Memory B cell (primary cell): ENCODE measurements at regions not wholly inside any gene's neighbourhood (a gene's known extent, or its start where the extent isn't known, plus 50 kb on each side); places are given as distances from the start of the nearest gene placed in this dataset.

ENCODE experiments used
- ATAC-seq: fragments of 150-1000 bp; cut with Tn5 transposase; 2 replicates; pipeline ENCODE4 v1.10.0; 2021; ENCODE audit warnings: low read depth, mild to moderate bottlenecking, moderate library complexity
- DNase-seq, 2 donors: peaks; one replicate each; pipeline ENCODE4 v3.0.0; 2022; ENCODE audit warnings: low spot score in 2 of 2
- H3K27ac Mint-ChIP-seq: one replicate; pipeline ENCODE4 v1.8.0; 2022; ENCODE audit warnings: mild to moderate bottlenecking, moderate library complexity, mixed read lengths
- H3K27me3 Mint-ChIP-seq: one replicate; pipeline ENCODE4 v1.8.0; 2022; ENCODE audit warnings: mixed read lengths
- H3K36me3 Mint-ChIP-seq: one replicate; pipeline ENCODE4 v1.8.0; 2022; ENCODE audit warnings: mild to moderate bottlenecking, mixed read lengths
- H3K4me1 Mint-ChIP-seq: one replicate; pipeline ENCODE4 v1.8.0; 2022; ENCODE audit warnings: mixed read lengths
- H3K4me3 Mint-ChIP-seq: one replicate; pipeline ENCODE4 v1.8.0; 2022; ENCODE audit warnings: mild to moderate bottlenecking, moderate library complexity, mixed read lengths
- H3K9me3 Mint-ChIP-seq: one replicate; pipeline ENCODE4 v1.8.0; 2022; ENCODE audit warnings: mixed read lengths

DNA sequence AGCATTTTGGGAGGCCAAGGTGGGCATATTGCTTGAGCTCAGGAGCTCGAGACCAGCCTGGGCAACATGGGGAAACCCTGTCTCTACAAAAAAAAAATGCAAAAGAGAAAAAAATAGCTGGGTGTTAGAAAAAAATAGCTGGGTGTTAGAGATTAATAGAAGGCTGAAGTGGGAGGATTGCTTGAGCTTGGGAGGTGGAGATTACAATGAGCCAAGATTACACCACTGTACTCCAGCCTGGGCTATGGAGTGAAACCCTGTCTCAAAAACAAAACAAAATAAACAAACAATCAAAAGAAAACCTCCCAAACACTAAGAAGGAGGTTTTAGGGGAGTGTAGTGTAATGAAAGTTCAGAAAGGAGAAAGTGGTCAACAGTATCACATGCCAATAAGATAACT lies 202.1 kb downstream of the FLRT2 start:
- ATAC-seq (no peak), DNase-seq (no peak)
- Mint-ChIP-seq H3K9me3 (peaks cover 5% of the 10 kb centered on the region), H3K4me3 (no peak overlapping the region), H3K36me3 (no peaks in the 10 kb centered on the region), H3K27ac (no peak overlapping the region), H3K4me1 (no peaks in the 10 kb centered on the region), H3K27me3 (no peaks in the 10 kb centered on the region)

DNA sequence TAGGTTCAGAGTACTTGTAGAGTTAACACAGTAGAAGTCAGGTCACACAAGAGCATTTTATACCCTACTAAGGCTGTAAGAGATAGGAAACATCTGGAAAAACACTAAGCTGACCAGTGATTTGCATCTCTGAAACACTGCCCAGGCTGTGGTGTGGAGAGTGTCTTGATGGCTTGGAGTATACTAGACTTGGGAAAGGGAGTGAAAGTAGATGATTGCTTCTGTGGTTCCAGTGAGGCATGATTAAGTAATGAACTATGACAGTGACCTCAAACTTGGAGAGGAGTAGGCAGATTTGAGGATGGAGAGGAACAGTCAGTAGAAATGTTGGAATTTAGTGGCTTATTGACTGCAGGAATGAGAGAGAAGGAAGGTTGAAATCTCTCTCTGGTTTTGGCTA lies 201.2 kb downstream of the FLRT2 start:
- Mint-ChIP-seq H3K36me3 (no peaks in the 10 kb centered on the region), H3K4me1 (no peaks in the 10 kb centered on the region), H3K27me3 (no peaks in the 10 kb centered on the region), H3K9me3 (peaks cover 5% of the 10 kb centered on the region), H3K27ac (no peak overlapping the region), H3K4me3 (no peak overlapping the region)
- no peak for ATAC-seq
- no peak for DNase-seq

DNA sequence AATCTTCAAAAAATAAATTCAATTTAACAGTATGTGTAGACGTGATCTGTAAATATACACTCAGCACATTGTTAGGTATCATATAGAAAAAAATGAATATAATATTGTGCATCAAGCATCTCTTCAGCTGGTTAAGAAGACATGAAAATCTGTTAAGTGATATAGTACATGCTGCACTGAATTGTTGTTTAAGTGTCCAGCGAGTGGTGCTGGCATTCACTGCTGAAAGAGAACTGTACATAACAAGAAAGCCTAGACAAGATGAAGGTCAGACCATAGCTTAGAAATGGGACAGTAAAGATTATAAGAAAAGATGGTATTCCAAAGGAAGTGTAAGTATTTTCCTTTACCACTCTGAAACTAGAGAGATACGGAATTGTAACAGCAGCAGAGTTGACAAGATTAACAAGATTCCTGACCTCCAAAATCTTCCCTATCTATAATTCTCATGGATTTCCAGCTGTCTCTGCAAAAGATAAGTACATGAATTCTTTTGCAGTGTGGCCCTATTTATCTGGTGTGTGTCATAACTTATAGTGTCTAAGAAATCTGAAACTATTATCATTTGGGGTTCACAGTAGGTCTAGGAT lies 198.6 kb downstream of the FLRT2 start:
- Mint-ChIP-seq H3K27me3 (no peaks in the 10 kb centered on the region), H3K27ac (no peak overlapping the region), H3K36me3 (no peaks in the 10 kb centered on the region), H3K4me1 (no peaks in the 10 kb centered on the region), H3K4me3 (no peak overlapping the region), H3K9me3 (peaks cover 5% of the 10 kb centered on the region)
- DNase-seq: no peak
- ATAC-seq: no peak

DNA sequence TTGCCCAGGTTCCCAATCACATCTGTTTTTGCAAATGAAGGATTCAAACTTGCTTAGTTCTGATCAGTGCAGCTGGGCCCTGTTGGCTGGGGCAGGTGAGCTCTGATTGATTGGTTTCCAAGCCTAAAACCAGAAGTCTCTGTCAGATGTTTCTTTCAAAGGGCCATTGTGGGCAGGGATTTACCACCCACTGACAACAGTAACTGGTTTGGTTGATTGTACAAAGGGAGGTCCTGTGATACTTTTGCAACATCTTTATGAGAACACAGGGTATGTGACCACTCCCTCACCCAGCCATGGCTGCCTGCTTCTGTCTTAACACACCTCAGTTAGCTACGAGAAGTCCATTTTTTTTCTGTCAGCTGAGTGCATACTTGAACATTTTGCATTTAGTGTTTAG lies 184.1 kb downstream of the FLRT2 start:
- Mint-ChIP-seq H3K36me3 (no peaks in the 10 kb centered on the region), H3K27me3 (no peaks in the 10 kb centered on the region), H3K27ac (no peak overlapping the region), H3K4me1 (no peaks in the 10 kb centered on the region), H3K4me3 (no peak overlapping the region), H3K9me3 (peaks cover 4% of the 10 kb centered on the region)
- ATAC-seq: no peak
- DNase-seq: no peak

DNA sequence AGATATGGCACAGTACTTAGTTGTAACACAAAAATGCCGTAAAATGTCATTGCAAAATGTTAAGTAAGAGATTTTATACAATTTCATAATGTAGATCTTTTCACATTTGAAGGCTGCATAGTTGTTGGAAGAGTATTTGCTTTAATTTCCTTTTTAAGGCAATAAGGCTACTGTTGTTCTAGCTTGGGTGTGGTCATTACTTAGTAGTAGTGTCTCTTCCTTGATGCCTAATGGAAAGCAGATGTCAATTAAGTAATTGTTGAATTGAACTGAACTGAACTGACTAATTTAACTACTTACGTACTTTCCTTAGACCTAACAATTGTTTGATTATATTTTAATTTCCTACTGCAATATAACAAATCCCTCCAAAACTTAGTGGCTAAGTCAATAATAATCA lies 181.7 kb downstream of the FLRT2 start:
- no peaks in the 10 kb centered on the region for H3K36me3 Mint-ChIP-seq
- DNase-seq (no peak), ATAC-seq (no peak)
- H3K27me3 Mint-ChIP-seq: no peaks in the 10 kb centered on the region
- no peak overlapping the region for H3K27ac Mint-ChIP-seq
- H3K4me1 Mint-ChIP-seq: no peaks in the 10 kb centered on the region
- H3K9me3 Mint-ChIP-seq: peaks cover 2% of the 10 kb centered on the region
- no peak overlapping the region for H3K4me3 Mint-ChIP-seq
